CD4-positive, alpha-beta T cell treated with Interleukin-2 at 100 ng/mL for 4 hours (primary cell): ENCODE measurements at regions not wholly inside any gene's neighbourhood (a gene's known extent, or its start where the extent isn't known, plus 50 kb on each side); places are given as distances from the start of the nearest gene placed in this dataset.
"Not testable (repeated sequence)": the region's sequence is repeated elsewhere in the genome, so short reads cannot be mapped to it uniquely, and the experiment has no call there.

Experiments used
- DNase-seq: peaks from one replicate; pipeline ENCODE4 v3.0.0-alpha.2; 2020; ENCODE audit warnings: low spot score

DNA sequence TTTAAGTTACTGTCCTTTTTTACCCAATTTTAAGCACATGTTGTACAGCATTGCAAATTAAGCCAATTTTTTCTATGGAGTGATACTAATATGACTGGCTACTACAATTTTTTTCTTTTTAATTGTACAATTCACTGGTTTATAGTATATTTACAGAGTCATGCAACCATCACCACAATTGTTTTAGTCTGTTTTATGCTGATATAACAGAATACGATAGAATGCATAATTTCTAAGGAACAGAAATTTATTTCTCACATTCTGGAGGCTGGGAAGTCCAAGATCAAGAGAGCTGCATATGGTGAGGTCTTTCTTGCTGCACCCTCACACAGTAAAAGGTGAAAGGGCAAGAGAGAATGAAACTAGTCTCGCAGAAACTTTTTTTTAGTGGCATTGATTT is 125.3 kb downstream of the GLUD2 start:
- no peak for DNase-seq

- no peak for DNase-seq
These were observed 132.6 kb downstream of the GLUD2 start for GRCh38 chrX:121179972-121180371.

DNA sequence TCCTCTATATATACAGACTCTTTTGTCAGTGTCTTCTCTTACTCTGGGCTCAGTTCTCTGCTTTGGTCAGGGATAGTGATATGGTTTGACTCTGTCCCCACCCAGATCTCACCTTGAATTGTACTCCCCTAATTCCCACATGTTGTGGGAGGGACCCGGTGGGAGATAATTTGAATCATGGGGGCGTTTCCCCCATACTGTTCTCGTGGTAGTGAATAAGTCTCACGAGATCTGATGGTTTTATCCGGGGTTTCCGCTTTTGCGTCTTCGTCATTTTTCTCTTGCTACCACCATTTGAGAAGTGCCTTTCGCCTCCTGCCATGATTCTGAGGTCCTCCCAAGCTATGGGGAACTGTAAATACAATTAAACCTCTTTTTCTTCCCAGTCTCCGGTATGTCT is 144.4 kb downstream of the GLUD2 start:
- no peak for DNase-seq

- DNase-seq: no peak
These were observed 148.3 kb downstream of the GLUD2 start for GRCh38 chrX:121195719-121196118.

GRCh38 chrX:121196872-121197444 is 149.5 kb downstream of the GLUD2 start:
- DNase-seq: not testable (repeated sequence)

DNA sequence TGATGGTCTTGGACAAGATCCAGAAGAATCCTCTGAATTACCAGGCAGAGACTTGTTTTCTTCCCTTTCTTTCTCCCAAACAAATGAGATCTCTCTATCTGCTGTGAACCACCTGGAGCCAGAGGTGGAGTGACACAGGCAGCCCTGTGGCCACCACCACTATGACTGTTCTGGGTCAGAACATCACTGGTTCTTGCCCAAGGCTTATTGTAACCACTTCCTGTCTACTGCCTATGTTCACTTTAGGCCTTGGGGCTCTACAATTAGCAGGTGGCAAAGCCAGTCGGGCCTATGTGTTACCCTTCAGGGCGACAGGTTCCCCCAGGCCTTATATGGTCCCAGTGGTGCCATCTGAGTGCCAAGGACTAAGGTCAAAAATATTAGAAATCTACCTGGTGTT is 161.2 kb downstream of the GLUD2 start:
- DNase-seq: no peak

DNA sequence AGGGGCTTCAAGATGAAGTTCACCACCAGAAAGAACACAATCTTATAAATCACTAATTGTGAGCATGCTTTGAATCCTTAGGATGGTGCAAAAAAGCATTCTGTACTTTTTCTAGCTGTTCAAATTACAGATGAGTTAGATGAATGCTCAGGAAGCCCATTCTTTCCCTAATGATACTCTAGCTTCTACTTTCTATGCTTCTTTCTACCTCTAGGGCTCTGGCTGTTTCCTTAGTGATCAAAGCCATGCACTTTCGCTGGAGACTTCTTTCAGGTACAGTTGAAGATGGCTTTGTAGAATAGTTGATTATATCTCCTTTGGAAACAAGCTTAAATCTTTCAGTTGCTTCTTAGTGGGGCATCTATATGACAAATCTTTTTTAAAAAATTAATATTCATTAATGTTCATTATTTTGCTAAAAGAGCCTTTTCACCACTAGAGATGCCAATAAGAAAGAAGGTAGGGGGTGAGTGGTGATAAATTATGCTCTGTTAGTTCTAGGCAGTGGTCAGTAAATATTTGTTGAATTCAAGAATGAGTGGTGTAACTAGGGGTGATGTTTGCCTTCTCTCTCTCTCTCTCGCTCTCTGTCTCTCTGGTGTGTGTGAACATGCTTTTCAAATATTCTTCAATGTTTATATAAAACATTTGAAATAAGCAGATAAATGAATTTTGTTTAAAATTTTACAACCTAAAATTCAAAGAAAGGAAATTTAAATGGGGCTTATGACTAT is 169.4 kb downstream of the GLUD2 start:
- DNase-seq: no peak

DNA sequence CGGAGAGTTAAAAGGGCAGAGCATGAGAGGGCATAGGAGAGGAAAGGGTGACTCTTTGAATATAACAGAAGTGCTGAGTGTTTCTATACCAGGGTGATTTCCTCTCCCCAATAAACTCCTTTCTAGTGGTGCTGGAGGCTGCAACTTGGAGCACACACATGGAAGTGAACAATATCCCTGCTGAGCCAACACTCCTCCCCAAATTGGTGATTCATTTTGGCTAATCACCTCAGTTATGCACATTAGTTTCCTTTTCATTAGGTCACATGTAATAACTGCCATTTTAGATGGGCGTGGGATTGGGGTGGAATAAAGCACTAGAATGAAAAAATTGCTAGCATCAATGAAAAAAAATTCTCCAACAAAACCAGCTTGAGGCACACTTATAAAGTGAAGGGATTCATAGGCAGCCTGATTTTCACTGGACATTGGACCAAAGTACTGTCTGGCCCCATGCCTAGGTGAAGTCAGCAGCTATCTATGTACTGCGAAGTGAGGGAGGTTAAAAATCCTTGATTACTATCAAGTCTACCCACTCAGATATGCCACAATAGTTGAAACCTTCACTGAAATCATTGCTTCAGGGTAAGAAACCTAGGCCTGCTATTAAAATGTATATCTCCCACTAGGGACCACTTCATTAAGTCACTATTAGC is 174.0 kb downstream of the GLUD2 start:
- no peak for DNase-seq

- DNase-seq: no peak
These were observed 180.5 kb downstream of the GLUD2 start for GRCh38 chrX:121227888-121228287.

GRCh38 chrX:121231566-121232358 is 184.4 kb downstream of the GLUD2 start:
- no peak for DNase-seq

DNA sequence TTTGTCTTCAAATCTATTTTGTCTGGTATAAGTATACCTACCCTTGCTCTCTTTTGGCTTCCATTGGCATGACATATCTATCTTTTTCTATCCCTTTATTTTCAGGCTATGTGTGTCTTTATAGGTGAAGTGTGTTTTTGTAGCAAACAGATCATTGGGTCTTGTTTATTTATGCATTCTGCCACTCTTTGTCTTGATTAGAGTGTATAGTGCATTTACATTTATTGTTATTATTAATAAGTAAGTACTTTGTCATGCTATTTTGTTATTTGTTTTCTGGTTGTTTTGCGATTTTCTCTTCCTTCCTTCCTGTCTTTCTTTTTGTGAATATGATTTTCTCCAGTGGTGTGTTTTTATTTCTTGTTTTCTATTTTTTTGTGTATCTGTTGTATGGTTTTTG is 188.6 kb downstream of the GLUD2 start:
- DNase-seq: no peak

DNA sequence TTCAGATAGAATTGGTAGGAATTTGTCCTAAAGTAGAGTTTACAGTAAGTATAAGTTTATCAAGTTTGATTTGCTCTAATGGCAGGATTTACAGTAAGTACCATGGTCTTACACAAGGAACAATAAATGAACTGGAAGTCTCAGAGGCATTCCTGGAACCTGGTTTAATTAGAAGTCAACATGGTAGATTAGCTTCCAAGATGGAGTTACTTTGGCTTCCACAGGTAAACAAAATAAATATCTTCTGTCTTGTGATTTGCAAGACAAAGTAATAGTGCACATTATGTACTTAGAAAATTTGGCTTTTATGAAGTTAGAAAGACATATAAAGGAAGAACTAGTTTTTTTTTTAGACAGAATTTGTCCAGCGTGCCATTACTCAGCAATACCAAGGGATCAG is 190.7 kb downstream of the GLUD2 start:
- no peak for DNase-seq

GRCh38 chrX:121244511-121244910 is 197.1 kb downstream of the GLUD2 start:
- no peak for DNase-seq

GRCh38 chrX:121245763-121246162 is 198.4 kb downstream of the GLUD2 start:
- no peak for DNase-seq

DNA sequence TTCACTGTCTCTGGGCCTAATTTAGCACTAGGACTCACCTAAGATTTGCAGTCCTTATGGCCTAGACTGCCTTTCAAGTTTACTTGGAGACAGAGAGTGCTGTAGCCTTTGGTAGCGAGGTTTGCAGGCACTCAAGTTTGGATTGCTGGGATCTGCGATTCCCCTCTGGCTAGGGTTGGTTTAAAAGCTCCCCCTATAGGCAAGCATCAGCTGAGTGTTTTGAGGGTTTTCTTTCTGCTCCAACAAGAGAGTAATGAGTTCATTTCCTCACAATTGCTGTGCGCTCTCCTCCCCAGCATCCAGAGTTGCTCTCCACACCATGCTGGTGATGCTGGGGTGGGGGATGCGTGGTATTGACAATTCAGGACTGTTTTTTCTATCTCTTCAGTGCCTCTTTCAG is 206.9 kb downstream of the GLUD2 start:
- no peak for DNase-seq

DNA sequence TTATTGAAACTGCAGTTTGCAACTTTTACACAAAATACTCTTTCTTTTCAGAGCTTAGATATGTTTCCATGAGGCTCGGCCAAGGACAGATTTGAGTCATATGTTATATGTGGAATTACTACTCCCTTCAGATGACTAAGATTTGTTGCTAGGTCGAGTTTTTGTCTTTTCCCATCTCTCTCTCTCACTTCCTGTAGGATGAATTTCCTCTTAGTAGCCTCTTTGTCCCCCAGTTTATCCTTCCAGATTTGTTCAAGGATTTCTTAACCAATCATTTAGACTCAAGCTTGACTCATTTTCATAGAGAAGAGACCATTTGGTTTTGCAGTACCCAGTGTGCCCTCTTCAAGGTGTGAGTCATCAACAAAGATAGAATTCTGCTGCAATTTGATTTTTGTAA is 209.2 kb downstream of the GLUD2 start:
- DNase-seq: no peak

- DNase-seq: no peak
These were observed 211.1 kb downstream of the GLUD2 start for GRCh38 chrX:121258545-121258944.

- no peak for DNase-seq
These were observed 211.8 kb downstream of the GLUD2 start for GRCh38 chrX:121259170-121259569.

DNA sequence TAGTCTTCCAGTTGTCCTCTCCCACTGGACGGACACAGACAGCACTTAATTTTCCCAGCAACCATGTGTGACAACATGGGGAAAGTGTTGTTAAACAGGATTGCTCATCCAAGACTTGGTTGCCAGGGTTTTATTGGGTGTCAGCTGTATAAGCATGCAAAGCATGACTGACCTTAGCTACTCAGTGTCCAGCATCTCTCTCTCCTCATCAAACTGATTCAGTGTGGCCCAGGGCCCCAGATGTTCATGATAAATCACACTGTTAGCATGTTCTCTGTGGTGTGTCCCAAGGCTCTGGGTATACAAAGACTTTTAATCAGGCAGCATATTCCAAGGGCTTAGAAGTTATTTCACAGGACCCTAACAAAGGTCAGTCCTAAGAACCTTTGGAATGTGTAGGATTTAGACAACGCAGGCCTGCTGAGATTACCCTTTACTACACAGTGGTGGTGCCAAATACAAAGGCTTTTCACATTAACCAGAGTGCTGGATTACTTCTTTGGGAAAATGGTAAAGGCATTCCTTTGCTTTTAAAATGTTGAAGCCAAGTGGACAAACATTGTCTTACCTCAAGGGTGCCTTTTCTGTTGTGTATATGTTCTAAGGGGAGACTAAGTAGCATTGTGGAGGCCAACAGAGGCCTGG is 213.3 kb downstream of the GLUD2 start:
- no peak for DNase-seq

- no peak for DNase-seq
These were observed 236.5 kb downstream of the GLUD2 start for GRCh38 chrX:121283921-121284320.

DNA sequence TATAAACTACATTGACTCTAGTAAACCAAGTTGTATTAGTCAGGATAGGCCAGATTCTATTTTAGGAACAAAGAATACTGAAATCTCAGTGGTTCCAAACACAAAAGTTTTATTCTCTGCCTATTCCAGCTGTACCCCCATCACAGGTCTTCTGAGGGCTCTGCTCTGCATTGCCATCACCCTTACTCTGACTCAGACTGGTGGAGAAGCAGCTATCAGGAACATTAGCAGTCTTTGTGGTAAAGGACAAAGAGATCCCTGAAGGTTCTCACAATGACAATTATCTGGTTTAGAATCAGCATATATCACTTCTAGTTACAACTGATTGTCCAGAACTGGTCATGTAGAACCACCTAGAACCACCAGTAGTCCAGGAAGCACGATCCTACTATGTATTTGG is 251.1 kb downstream of the GLUD2 start:
- DNase-seq: no peak

GRCh38 chrX:121301356-121301755 is 253.9 kb downstream of the GLUD2 start:
- no peak for DNase-seq
